Activated naive CD4-positive, alpha-beta T cell treated with anti-CD3 and anti-CD28 coated beads, Interleukin-2, amount 50 U/mL, for 16 hours (primary cell): ENCODE measurements at regions not wholly inside any gene's neighbourhood (a gene's known extent, or its start where the extent isn't known, plus 50 kb on each side); places are given as distances from the start of the nearest gene placed in this dataset.
A peak's percentile ranks its signal among the peaks of the same experiment; 100 is the strongest.

ENCODE experiments used
- DNase-seq: peaks from one replicate; pipeline ENCODE4 v3.0.0-alpha.2; 2020

- DNase-seq: no peak
Measured at GRCh38 chr14:71824816-71825215, 107.4 kb upstream of the RGS6 start.

DNA sequence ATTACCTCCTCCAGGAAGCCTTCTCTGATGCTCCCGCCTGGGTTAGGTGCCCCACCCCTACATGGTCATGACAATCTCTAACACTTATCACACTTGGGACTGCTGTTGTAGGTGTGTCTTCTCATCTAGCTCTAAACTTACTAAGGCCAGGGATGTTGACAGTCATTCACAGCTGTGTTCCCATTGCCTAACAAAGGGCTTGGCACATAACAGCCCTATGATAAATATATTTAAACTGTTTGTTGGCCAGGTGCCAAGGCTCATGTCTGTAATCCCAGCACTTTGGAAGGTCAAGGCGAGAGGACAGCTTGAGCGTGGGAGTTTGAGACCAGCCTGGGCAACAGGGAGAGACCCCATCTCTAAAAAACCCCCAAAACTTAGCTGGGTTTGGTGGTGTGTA lies 98.8 kb upstream of the RGS6 start:
- no peak for DNase-seq

GRCh38 chr14:71834284-71835204 lies 97.7 kb upstream of the RGS6 start:
- DNase-seq: no peak

- DNase-seq: no peak
Measured at GRCh38 chr14:71852181-71852580, 80.0 kb upstream of the RGS6 start.

- DNase-seq: peak; percentile 42
Measured at GRCh38 chr14:71855399-71856036, 76.7 kb upstream of the RGS6 start.

GRCh38 chr14:71856199-71856919 lies 75.9 kb upstream of the RGS6 start:
- DNase-seq: no peak

GRCh38 chr14:71863049-71863448 lies 69.2 kb upstream of the RGS6 start:
- DNase-seq: no peak

DNA sequence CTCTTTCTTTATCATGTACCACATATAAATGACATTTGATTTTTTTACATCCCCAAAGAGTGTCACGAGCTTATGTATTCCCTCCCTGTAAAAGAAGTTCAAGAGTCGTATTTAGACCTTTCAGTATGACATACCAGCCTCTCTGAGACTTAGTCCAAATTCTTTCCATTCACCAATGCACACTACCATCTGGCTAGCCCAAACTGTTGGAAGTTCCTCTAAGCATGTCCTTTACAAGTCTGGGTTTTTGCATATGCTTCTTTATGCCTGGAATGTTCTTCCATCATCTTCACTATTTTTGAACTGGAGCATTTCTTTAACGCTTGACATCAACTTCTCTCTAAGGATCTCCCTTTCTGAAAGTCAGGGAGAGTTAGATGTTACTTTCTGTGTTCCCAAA lies 68.5 kb upstream of the RGS6 start:
- DNase-seq: no peak
